Natural killer cell (primary cell): ENCODE measurements at regions not wholly inside any gene's neighbourhood (a gene's known extent, or its start where the extent isn't known, plus 50 kb on each side); places are given as distances from the start of the nearest gene placed in this dataset.

Experiments
- ATAC-seq, 3 donors: fragments of 150-1000 bp in 2 of 3; fragments of 200-7000 bp in 1 of 3; cut with Tn5 transposase; 1 replicate in 1 of 3; 2 replicates in 2 of 3; pipeline ENCODE4 v1.10.0; 2021; ENCODE audit warnings: mild to moderate bottlenecking in 2 of 3, moderate library complexity in 2 of 3
- DNase-seq, 2 donors: peaks; one replicate each; pipeline versions ENCODE4 v3.0.0 to v3.0.0-alpha.2; 2013 to 2021; ENCODE audit warnings: mixed read lengths in 1 of 2
- H3K27ac ChIP-seq: one replicate; pipeline ENCODE4 v1.5.1; 2013; ENCODE audit warnings: mild to moderate bottlenecking, low read length
- H3K27me3 ChIP-seq: one replicate; pipeline ENCODE4 v1.6.1; 2013; ENCODE audit warnings: low read length; ENCODE audit not compliant: control insufficient read depth, insufficient read depth
- H3K36me3 ChIP-seq: one replicate; pipeline ENCODE4 v1.6.1; 2013; ENCODE audit warnings: low read length; ENCODE audit not compliant: control insufficient read depth, insufficient read depth
- H3K4me1 ChIP-seq: one replicate; pipeline ENCODE4 v1.6.1; 2013; ENCODE audit warnings: low read length; ENCODE audit not compliant: control insufficient read depth, insufficient read depth
- H3K4me3 ChIP-seq: one replicate; pipeline ENCODE4 v1.5.1; 2013; ENCODE audit warnings: low read length
- H3K9me3 ChIP-seq: one replicate; pipeline ENCODE4 v1.6.1; 2013; ENCODE audit warnings: low read length; ENCODE audit not compliant: control insufficient read depth, insufficient read depth
- H3K27ac Mint-ChIP-seq, 2 donors: one replicate each; pipeline ENCODE4 v1.8.0; 2022; ENCODE audit warnings: mild to moderate bottlenecking in 2 of 2, mixed read lengths in 2 of 2, moderate library complexity in 1 of 2
- H3K27me3 Mint-ChIP-seq, 2 donors: one replicate each; pipeline ENCODE4 v1.8.0; 2022; ENCODE audit warnings: low read depth in 2 of 2, mixed read lengths in 2 of 2
- H3K36me3 Mint-ChIP-seq: one replicate; pipeline ENCODE4 v1.8.0; 2022; ENCODE audit warnings: mixed read lengths
- H3K4me1 Mint-ChIP-seq, 2 donors: one replicate each; pipeline ENCODE4 v1.8.0; 2022; ENCODE audit warnings: mixed read lengths in 2 of 2
- H3K4me3 Mint-ChIP-seq: one replicate; pipeline ENCODE4 v1.8.0; 2022; ENCODE audit warnings: mild to moderate bottlenecking, moderate library complexity, mixed read lengths
- H3K9me3 Mint-ChIP-seq, 2 donors: one replicate each; pipeline ENCODE4 v1.8.0; 2022; ENCODE audit warnings: mixed read lengths in 2 of 2
- CTCF ChIP-seq: fragments of 200-600 bp; IDR thresholded peaks from one replicate; pipeline ENCODE4 v1.8.0; 2022; ENCODE audit warnings: antibody characterized with exemption
- WGBS: methylation state at CpG from one replicate; pipeline ENCODE4 v1.1.7; 2013; ENCODE audit warnings: missing lambda C conversion rate; ENCODE audit not compliant: insufficient coverage; 5-methylcytosine and 5-hydroxymethylcytosine counted together
- intact Hi-C: fragments of 100-400 bp; cut with micrococcal nuclease; formaldehyde crosslinking; loops from one replicate; pipeline ENCODE4 v1.14.2; 2022

DNA sequence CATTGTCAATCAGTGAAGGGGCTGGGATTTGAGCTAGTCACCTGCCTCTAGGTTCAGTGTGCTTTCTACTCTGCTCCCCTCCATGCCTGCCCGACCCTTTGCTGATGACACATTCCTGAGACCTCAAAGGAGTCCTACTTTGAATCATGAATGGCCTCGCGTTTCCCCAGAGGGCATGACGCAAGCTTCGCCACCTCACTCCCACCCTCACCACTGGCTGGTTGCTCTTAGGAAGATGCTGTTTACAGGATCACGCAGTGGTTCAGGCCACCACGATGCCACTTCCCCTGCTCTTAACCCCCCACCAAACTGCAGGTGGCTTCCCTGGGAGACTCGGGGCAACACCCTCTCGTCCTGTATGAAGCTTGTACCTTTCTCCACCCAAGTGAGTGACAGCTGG, 62.9 kb upstream of the B3GAT1 start:
- TF ChIP-seq CTCF, result no peak
- no peaks in the 10 kb centered on the region for H3K36me3 Mint-ChIP-seq
- H3K9me3 ChIP-seq, result no peaks in the 10 kb centered on the region
- no peak overlapping the region for H3K4me3 ChIP-seq
- intact Hi-C loops, result no loop called here
- no peak overlapping the region for H3K4me3 Mint-ChIP-seq
- no peaks in the 10 kb centered on the region for H3K4me1 ChIP-seq
- peaks cover 6 to 10% of the 10 kb centered on the region in 2 donors for H3K4me1 Mint-ChIP-seq
- H3K27me3 ChIP-seq, result peaks cover 4% of the 10 kb centered on the region
- ATAC-seq, result no peak
- 73% methylated on average over 9 of the region's 9 CpGs for WGBS
- H3K27ac ChIP-seq, result no peak overlapping the region
- peaks cover 27 to 36% of the 10 kb centered on the region in 2 donors for H3K27me3 Mint-ChIP-seq
- no peaks in the 10 kb centered on the region for H3K36me3 ChIP-seq
- H3K27ac Mint-ChIP-seq, result no peak overlapping the region
- DNase-seq, result no peak
- no peaks in the 10 kb centered on the region for H3K9me3 Mint-ChIP-seq

DNA sequence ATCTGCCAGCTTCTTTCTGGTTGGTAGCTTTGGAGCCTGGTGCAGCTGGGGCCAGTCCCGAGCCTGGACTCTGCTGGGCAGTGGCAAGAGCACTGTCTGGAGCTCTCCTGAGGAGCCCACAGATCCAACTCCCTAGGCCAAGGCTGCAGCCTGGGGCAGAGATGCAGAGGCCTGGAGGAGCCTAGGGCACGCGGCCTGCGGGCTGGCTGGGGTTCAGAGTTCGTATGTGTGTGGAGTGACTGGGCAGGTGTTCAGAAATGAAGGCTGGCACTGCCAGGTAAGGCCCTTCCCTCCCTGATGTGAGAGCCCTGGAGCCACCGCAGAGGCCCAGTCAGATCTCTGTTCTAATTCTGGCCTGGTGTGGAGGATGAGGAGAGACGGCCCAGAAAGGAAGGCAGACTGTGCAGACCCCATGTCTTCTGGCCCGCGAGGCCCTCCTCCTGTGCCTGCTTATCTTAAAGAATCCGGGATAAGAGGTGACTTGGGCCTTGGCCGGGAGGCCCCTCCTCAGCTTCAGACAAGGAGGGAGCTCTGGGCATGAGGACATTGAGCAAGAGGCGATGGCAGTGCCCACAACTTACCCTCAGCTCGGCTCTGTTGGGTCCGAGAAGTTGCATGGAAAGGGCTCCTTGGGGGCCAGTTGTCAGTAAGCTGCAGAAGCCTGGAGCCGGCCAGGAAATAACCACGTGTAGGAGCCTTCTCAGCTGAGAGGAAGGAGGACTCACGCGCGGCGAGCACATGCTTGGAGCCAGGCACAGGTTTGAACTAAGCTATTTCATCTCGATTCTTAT, 62.2 kb upstream of the B3GAT1 start:
- Histone ChIP-seq H3K27me3 (peaks cover 4% of the 10 kb centered on the region), H3K4me1 (no peaks in the 10 kb centered on the region), H3K4me3 (no peak overlapping the region), H3K27ac (no peak overlapping the region), H3K36me3 (no peaks in the 10 kb centered on the region), H3K9me3 (no peaks in the 10 kb centered on the region)
- Mint-ChIP-seq H3K4me1 (peaks cover 6 to 10% of the 10 kb centered on the region in 2 donors), H3K4me3 (no peak overlapping the region), H3K36me3 (no peaks in the 10 kb centered on the region), H3K9me3 (no peaks in the 10 kb centered on the region), H3K27me3 (peaks cover 27 to 36% of the 10 kb centered on the region in 2 donors), H3K27ac (no peak overlapping the region)
- intact Hi-C loops, result no loop called here
- DNase-seq (no peak), ATAC-seq (no peak)
- no peak for TF ChIP-seq CTCF
- 88% methylated on average over 21 of the region's 21 CpGs for WGBS

GRCh38 chr11:134471716-134472455, 59.8 kb upstream of the B3GAT1 start:
- H3K36me3 Mint-ChIP-seq, result no peaks in the 10 kb centered on the region
- no peaks in the 10 kb centered on the region for H3K9me3 ChIP-seq
- intact Hi-C loops, result no loop called here
- no peak overlapping the region for H3K27ac Mint-ChIP-seq
- no peak overlapping the region for H3K27ac ChIP-seq
- no peak for DNase-seq
- no peaks in the 10 kb centered on the region for H3K9me3 Mint-ChIP-seq
- TF ChIP-seq CTCF, result no peak
- H3K27me3 ChIP-seq, result peaks cover 4% of the 10 kb centered on the region
- peaks cover 5 to 10% of the 10 kb centered on the region in 2 donors for H3K4me1 Mint-ChIP-seq
- H3K4me3 Mint-ChIP-seq, result no peak overlapping the region
- ATAC-seq, result no peak
- no peak overlapping the region for H3K4me3 ChIP-seq
- H3K27me3 Mint-ChIP-seq, result peaks cover 27 to 29% of the 10 kb centered on the region in 2 donors
- H3K36me3 ChIP-seq, result no peaks in the 10 kb centered on the region
- 77% methylated on average over 8 of the region's 9 CpGs for WGBS
- H3K4me1 ChIP-seq, result no peaks in the 10 kb centered on the region
